Neutrophil (primary cell): ENCODE measurements at regions not wholly inside any gene's neighbourhood (a gene's known extent, or its start where the extent isn't known, plus 50 kb on each side); places are given as distances from the start of the nearest gene placed in this dataset.

ENCODE experiments used
- H3K27ac ChIP-seq: fragments of 200-600 bp; sonication (generic); 2 replicates; pipeline ENCODE4 v1.5.1; 2016; ENCODE audit warnings: mild to moderate bottlenecking, moderate library complexity
- H3K27me3 ChIP-seq: fragments of 200-600 bp; sonication (generic); 2 replicates; pipeline ENCODE4 v1.6.0; 2016; ENCODE audit warnings: mild to moderate bottlenecking
- H3K36me3 ChIP-seq: fragments of 200-600 bp; sonication (generic); 2 replicates; pipeline ENCODE4 v1.5.1; 2017
- H3K4me1 ChIP-seq, 2 experiments: fragments of 200-600 bp in 1 of 2; sonication (generic) in 1 of 2; 1 replicate in 1 of 2; 2 replicates in 1 of 2; pipeline versions ENCODE4 v1.5.1 to v1.6.1; 2013 to 2016; ENCODE audit warnings: low read depth in 1 of 2, low read length in 1 of 2, mild to moderate bottlenecking in 1 of 2, moderate library complexity in 1 of 2; ENCODE audit not compliant: control insufficient read depth in 1 of 2, insufficient read depth in 1 of 2
- H3K4me3 ChIP-seq, 2 experiments: fragments of 200-600 bp in 1 of 2; sonication (generic) in 1 of 2; 1 replicate in 1 of 2; 2 replicates in 1 of 2; pipeline ENCODE4 v1.5.1; 2013 to 2016; ENCODE audit warnings: low read depth in 1 of 2, low read length in 1 of 2, mild to moderate bottlenecking in 1 of 2, moderate library complexity in 1 of 2
- H3K9me3 ChIP-seq: fragments of 200-600 bp; sonication (generic); 2 replicates; pipeline ENCODE4 v1.5.1; 2016
- CTCF ChIP-seq: fragments of 200-600 bp; sonication (generic); IDR thresholded peaks from 2 replicates; pipeline ENCODE4 v1.5.1; 2016; ENCODE audit warnings: antibody characterized with exemption

DNA sequence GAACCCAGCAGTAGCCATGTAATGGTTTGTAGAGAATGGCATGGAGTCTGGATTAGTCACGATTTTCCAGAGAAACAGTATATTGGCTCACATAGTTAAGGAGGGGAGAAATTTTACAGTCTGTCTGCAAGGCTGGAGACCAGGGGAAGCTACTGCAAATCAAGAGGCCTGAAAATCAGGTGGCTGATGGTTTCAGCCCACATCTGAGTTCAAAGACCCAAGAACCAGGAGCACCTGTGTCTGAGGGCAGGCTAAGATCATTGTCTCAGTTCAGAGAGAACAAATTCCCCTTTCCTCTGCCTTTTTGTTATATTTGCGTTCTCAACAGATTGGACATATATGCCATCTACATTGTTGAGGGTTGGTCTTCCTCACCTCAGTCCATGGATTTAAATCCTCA, 207.5 kb upstream of the IRX2 start:
- no peaks in the 10 kb centered on the region for H3K4me1 ChIP-seq
- no peaks in the 10 kb centered on the region for H3K36me3 ChIP-seq
- no peaks in the 10 kb centered on the region for H3K9me3 ChIP-seq
- no peaks in the 10 kb centered on the region for H3K27me3 ChIP-seq
- H3K27ac ChIP-seq = no peak overlapping the region
- no peak for TF ChIP-seq CTCF
- H3K4me3 ChIP-seq = no peak overlapping the region

GRCh38 chr5:2948875-2949274, 197.4 kb upstream of the IRX2 start:
- H3K9me3 ChIP-seq = no peaks in the 10 kb centered on the region
- no peak overlapping the region for H3K27ac ChIP-seq
- H3K4me3 ChIP-seq = no peak overlapping the region
- no peaks in the 10 kb centered on the region for H3K27me3 ChIP-seq
- H3K4me1 ChIP-seq = no peaks in the 10 kb centered on the region
- no peak for TF ChIP-seq CTCF
- H3K36me3 ChIP-seq = no peaks in the 10 kb centered on the region

GRCh38 chr5:2946315-2946714, 194.8 kb upstream of the IRX2 start:
- Histone ChIP-seq H3K27me3 (no peaks in the 10 kb centered on the region), H3K36me3 (no peaks in the 10 kb centered on the region), H3K4me3 (no peak overlapping the region), H3K27ac (no peak overlapping the region), H3K4me1 (no peaks in the 10 kb centered on the region), H3K9me3 (no peaks in the 10 kb centered on the region)
- TF ChIP-seq CTCF = no peak

DNA sequence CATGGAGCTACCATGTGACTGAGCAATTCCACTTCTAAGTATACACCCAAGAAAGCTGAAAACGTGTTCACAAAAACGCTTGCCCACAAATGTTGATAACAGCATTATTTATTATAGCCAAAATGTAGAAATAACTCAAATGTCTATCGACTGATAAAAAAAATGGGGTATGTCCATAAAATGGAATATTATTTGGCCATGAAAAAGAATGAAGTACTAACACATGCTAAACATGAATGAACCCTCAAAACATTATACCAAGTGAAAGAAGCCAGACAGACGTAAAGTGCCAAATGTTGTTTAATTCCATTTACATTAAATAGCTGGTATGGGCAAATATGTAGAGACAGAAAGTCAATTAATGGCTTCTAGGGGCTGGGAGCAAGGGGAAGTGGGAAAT, 184.9 kb upstream of the IRX2 start:
- H3K27me3 ChIP-seq = no peaks in the 10 kb centered on the region
- no peaks in the 10 kb centered on the region for H3K9me3 ChIP-seq
- TF ChIP-seq CTCF = no peak
- H3K27ac ChIP-seq = no peak overlapping the region
- no peaks in the 10 kb centered on the region for H3K4me1 ChIP-seq
- H3K4me3 ChIP-seq = no peak overlapping the region
- H3K36me3 ChIP-seq = no peaks in the 10 kb centered on the region

GRCh38 chr5:2929779-2930178, 178.3 kb upstream of the IRX2 start:
- Histone ChIP-seq H3K4me1 (no peaks in the 10 kb centered on the region), H3K36me3 (no peaks in the 10 kb centered on the region), H3K27ac (no peak overlapping the region), H3K4me3 (no peak overlapping the region), H3K9me3 (no peaks in the 10 kb centered on the region), H3K27me3 (no peaks in the 10 kb centered on the region)
- TF ChIP-seq CTCF = no peak

- Histone ChIP-seq H3K27me3 (no peaks in the 10 kb centered on the region), H3K27ac (no peak overlapping the region), H3K36me3 (no peaks in the 10 kb centered on the region), H3K4me3 (no peak overlapping the region), H3K9me3 (no peaks in the 10 kb centered on the region), H3K4me1 (no peaks in the 10 kb centered on the region)
- TF ChIP-seq CTCF = no peak
These were observed 170.2 kb upstream of the IRX2 start for GRCh38 chr5:2921651-2922050.
